CD4-positive, alpha-beta T cell (primary cell): ENCODE measurements at regions not wholly inside any gene's neighbourhood (a gene's known extent, or its start where the extent isn't known, plus 50 kb on each side); places are given as distances from the start of the nearest gene placed in this dataset.

Experiments
- ATAC-seq: fragments of 200-7000 bp; cut with Tn5 transposase; one replicate; pipeline ENCODE4 v1.10.0; 2022; ENCODE audit warnings: mild to moderate bottlenecking; ENCODE audit not compliant: poor library complexity
- CTCF ChIA-PET: fragments of 350-600 bp; sonication (Branson Sonifier 250); formaldehyde crosslinking; loops from one replicate; lab custom pipeline; 2021; ENCODE audit warnings: antibody characterized with exemption, inconsistent platforms; lab: Charles Lee
- POLR2A ChIA-PET: fragments of 350-600 bp; sonication (Branson Sonifier 250); formaldehyde crosslinking; loops from one replicate; lab custom pipeline; 2021; ENCODE audit warnings: antibody characterized with exemption, inconsistent platforms; lab: Charles Lee
- DNase-seq, 14 experiments: peaks; one replicate each; pipeline ENCODE4 v3.0.0-alpha.2; 2013 to 2020; ENCODE audit warnings: mixed read lengths in 2 of 14
- H3K27ac ChIP-seq, 2 donors: one replicate each; pipeline versions ENCODE4 v1.5.1 to v1.7.0; 2013; ENCODE audit warnings: low read length in 2 of 2, low read depth in 1 of 2, mild to moderate bottlenecking in 1 of 2
- H3K27me3 ChIP-seq, 2 experiments: 1 replicate in 1 of 2; 2 replicates in 1 of 2; pipeline versions ENCODE4 v1.6.1 to v1.7.0; 2013; ENCODE audit warnings: low read length in 2 of 2, control low read depth in 1 of 2, mild to moderate bottlenecking in 1 of 2, moderate library complexity in 1 of 2; ENCODE audit not compliant: insufficient read depth in 2 of 2, control insufficient read depth in 1 of 2
- H3K36me3 ChIP-seq: one replicate; pipeline ENCODE4 v1.6.1; 2013; ENCODE audit warnings: low read length, control low read depth; ENCODE audit not compliant: insufficient read depth
- H3K4me1 ChIP-seq: one replicate; pipeline ENCODE4 v1.6.1; 2013; ENCODE audit warnings: low read length, control low read depth; ENCODE audit not compliant: insufficient read depth
- H3K4me3 ChIP-seq: one replicate; pipeline ENCODE4 v1.5.1; 2013; ENCODE audit warnings: mild to moderate bottlenecking, low read length, moderate library complexity
- H3K9me3 ChIP-seq, 2 experiments: 1 replicate in 1 of 2; 2 replicates in 1 of 2; pipeline versions ENCODE4 v1.6.1 to v1.7.0; 2013; ENCODE audit warnings: low read length in 2 of 2, mild to moderate bottlenecking in 2 of 2, control low read depth in 1 of 2, moderate library complexity in 1 of 2; ENCODE audit not compliant: control insufficient read depth in 1 of 2, insufficient read depth in 1 of 2
- H3K27ac Mint-ChIP-seq: one replicate; pipeline ENCODE4 v1.8.0; 2020; ENCODE audit warnings: mixed read lengths
- H3K27me3 Mint-ChIP-seq: one replicate; pipeline ENCODE4 v1.8.0; 2021; ENCODE audit warnings: mixed read lengths
- H3K36me3 Mint-ChIP-seq: one replicate; pipeline ENCODE4 v1.8.0; 2021; ENCODE audit warnings: low read depth, mixed read lengths
- H3K4me1 Mint-ChIP-seq: one replicate; pipeline ENCODE4 v1.8.0; 2021; ENCODE audit warnings: low read depth, mixed read lengths
- H3K4me3 Mint-ChIP-seq: one replicate; pipeline ENCODE4 v1.8.0; 2020; ENCODE audit warnings: mild to moderate bottlenecking, mixed read lengths
- H3K9me3 Mint-ChIP-seq: one replicate; pipeline ENCODE4 v1.8.0; 2020; ENCODE audit warnings: mixed read lengths
- CTCF ChIP-seq: fragments of 200-600 bp; IDR thresholded peaks from one replicate; pipeline ENCODE4 v1.8.0; 2022; ENCODE audit warnings: antibody characterized with exemption, mild to moderate bottlenecking
- intact Hi-C, 2 experiments: fragments of 100-400 bp; cut with DNase I in 1 of 2; cut with micrococcal nuclease in 1 of 2; formaldehyde crosslinking; loops; one replicate each; pipeline versions ENCODE4 v1.15.1 to v1.9.0; 2023 to 2025; cut with DNase I, micrococcal nuclease

GRCh38 chr1:115466433-115466832 lies 128.4 kb upstream of the NGF start:
- POLR2A ChIA-PET, result no interaction called here
- ATAC-seq, result no peak
- Mint-ChIP-seq H3K27ac (no peak overlapping the region), H3K4me1 (no peaks in the 10 kb centered on the region), H3K9me3 (no peaks in the 10 kb centered on the region), H3K36me3 (no peaks in the 10 kb centered on the region), H3K27me3 (no peaks in the 10 kb centered on the region), H3K4me3 (no peak overlapping the region)
- intact Hi-C loops, result loop anchor here in 1 of 2 experiments (5.0 kb wide), 1 partner anchor 324 kb away; no protein-coding TSS in a partner anchor
- Histone ChIP-seq H3K36me3 (no peaks in the 10 kb centered on the region), H3K27me3 (no peaks in the 10 kb centered on the region), H3K9me3 (no peaks in the 10 kb centered on the region), H3K4me3 (no peak overlapping the region), H3K27ac (no peak overlapping the region), H3K4me1 (peaks cover 4% of the 10 kb centered on the region)
- no peak for DNase-seq
- CTCF ChIA-PET, result no interaction called here
- no peak for TF ChIP-seq CTCF

GRCh38 chr1:115465802-115466363 lies 127.8 kb upstream of the NGF start:
- H3K4me3 ChIP-seq, result no peak overlapping the region
- H3K27ac ChIP-seq, result no peak overlapping the region
- H3K4me3 Mint-ChIP-seq, result no peak overlapping the region
- H3K36me3 ChIP-seq, result no peaks in the 10 kb centered on the region
- no peaks in the 10 kb centered on the region for H3K9me3 ChIP-seq
- no peaks in the 10 kb centered on the region for H3K9me3 Mint-ChIP-seq
- POLR2A ChIA-PET, result no interaction called here
- no peaks in the 10 kb centered on the region for H3K27me3 Mint-ChIP-seq
- H3K27ac Mint-ChIP-seq, result no peak overlapping the region
- intact Hi-C loops, result loop anchor here in 1 of 2 experiments (5.0 kb wide), 1 partner anchor 324 kb away; no protein-coding TSS in a partner anchor
- TF ChIP-seq CTCF, result no peak
- H3K4me1 ChIP-seq, result peaks cover 4% of the 10 kb centered on the region
- DNase-seq (no peak), ATAC-seq (no peak)
- no peaks in the 10 kb centered on the region for H3K27me3 ChIP-seq
- CTCF ChIA-PET, result no interaction called here
- H3K4me1 Mint-ChIP-seq, result no peaks in the 10 kb centered on the region
- no peaks in the 10 kb centered on the region for H3K36me3 Mint-ChIP-seq

- Mint-ChIP-seq H3K4me3 (no peak overlapping the region), H3K9me3 (no peaks in the 10 kb centered on the region), H3K27me3 (no peaks in the 10 kb centered on the region), H3K4me1 (no peaks in the 10 kb centered on the region), H3K36me3 (no peaks in the 10 kb centered on the region), H3K27ac (no peak overlapping the region)
- no peak for TF ChIP-seq CTCF
- no peak overlapping the region for H3K4me3 ChIP-seq
- H3K36me3 ChIP-seq, result no peaks in the 10 kb centered on the region
- no peak overlapping the region for H3K27ac ChIP-seq
- CTCF ChIA-PET, result no interaction called here
- intact Hi-C loops, result no loop called here
- H3K4me1 ChIP-seq, result peaks cover 4% of the 10 kb centered on the region
- no peak for DNase-seq
- H3K27me3 ChIP-seq, result peaks cover 0 to 2% of the 10 kb centered on the region in 2 experiments
- no peaks in the 10 kb centered on the region for H3K9me3 ChIP-seq
- POLR2A ChIA-PET, result no interaction called here
- no peak for ATAC-seq
These were observed 125.3 kb upstream of the NGF start for GRCh38 chr1:115463347-115463746.
